DND-41 (cell line): ENCODE measurements at regions not wholly inside any gene's neighbourhood (a gene's known extent, or its start where the extent isn't known, plus 50 kb on each side); places are given as distances from the start of the nearest gene placed in this dataset.

Experiments
- ATAC-seq: fragments of 200-7000 bp; cut with Tn5 transposase; 3 replicates; pipeline ENCODE4 v1.9.1; 2021; ENCODE audit warnings: low read depth; ENCODE audit not compliant: insufficient read depth
- DNase-seq: peaks from one replicate; pipeline ENCODE4 v3.0.0-alpha.2; 2020
- H2AFZ ChIP-seq: 2 replicates; pipeline ENCODE4 v1.6.0; 2012; ENCODE audit warnings: low read depth, low read length
- H3K27ac ChIP-seq: 2 replicates; pipeline ENCODE4 v1.5.1; 2012; ENCODE audit warnings: low read length, inconsistent platforms
- H3K27me3 ChIP-seq: fragments of 200-600 bp; sonication (generic); 2 replicates; pipeline ENCODE4 v1.6.0; 2012; ENCODE audit warnings: low read length, mild to moderate bottlenecking, inconsistent platforms; ENCODE audit not compliant: insufficient read depth, poor library complexity
- H3K36me3 ChIP-seq: 2 replicates; pipeline ENCODE4 v1.5.1; 2012; ENCODE audit warnings: low read length, inconsistent platforms; ENCODE audit not compliant: insufficient read depth
- H3K4me1 ChIP-seq: 2 replicates; pipeline ENCODE4 v1.5.1; 2012; ENCODE audit warnings: mild to moderate bottlenecking, low read length; ENCODE audit not compliant: insufficient read depth
- H3K4me2 ChIP-seq: 2 replicates; pipeline ENCODE4 v1.6.0; 2012; ENCODE audit warnings: mild to moderate bottlenecking, moderate library complexity, low read length, inconsistent platforms; ENCODE audit not compliant: insufficient read depth
- H3K4me3 ChIP-seq, 2 experiments: fragments of 200-600 bp in 1 of 2; shearing (Covaris generic) in 1 of 2; 2 replicates each; pipeline ENCODE4 v1.5.1; 2012 to 2016; ENCODE audit warnings: inconsistent platforms in 2 of 2, low read length in 2 of 2, mild to moderate bottlenecking in 2 of 2, low read depth in 1 of 2, moderate library complexity in 1 of 2
- H3K79me2 ChIP-seq: 2 replicates; pipeline ENCODE4 v1.6.0; 2012; ENCODE audit warnings: low read length, inconsistent platforms; ENCODE audit not compliant: insufficient read depth
- H3K9ac ChIP-seq: 2 replicates; pipeline ENCODE4 v1.6.0; 2012; ENCODE audit warnings: low read depth, mild to moderate bottlenecking, inconsistent platforms, low read length, moderate library complexity
- H3K9me3 ChIP-seq: 2 replicates; pipeline ENCODE4 v1.5.1; 2012; ENCODE audit warnings: low read length, moderate library complexity, mild to moderate bottlenecking, inconsistent platforms; ENCODE audit not compliant: insufficient read depth, severe bottlenecking
- H4K20me1 ChIP-seq: 2 replicates; pipeline ENCODE4 v1.6.0; 2012; ENCODE audit warnings: low read length; ENCODE audit not compliant: insufficient read depth
- EZH2 ChIP-seq: IDR thresholded peaks from 3 replicates; pipeline ENCODE4 v1.6.1; 2012; ENCODE audit warnings: borderline replicate concordance, low read depth, mild to moderate bottlenecking, moderate library complexity, low read length, inconsistent platforms; ENCODE audit not compliant: severe bottlenecking
- TF ChIP-seq, protein P1 (sequence below): IDR thresholded peaks from 2 replicates; pipeline ENCODE4 v1.5.1; 2012; ENCODE audit warnings: borderline replicate concordance, low read length, moderate library complexity, mild to moderate bottlenecking; ENCODE audit not compliant: poor library complexity, severe bottlenecking; ENCODE audit errors: extremely low read depth

DNA sequence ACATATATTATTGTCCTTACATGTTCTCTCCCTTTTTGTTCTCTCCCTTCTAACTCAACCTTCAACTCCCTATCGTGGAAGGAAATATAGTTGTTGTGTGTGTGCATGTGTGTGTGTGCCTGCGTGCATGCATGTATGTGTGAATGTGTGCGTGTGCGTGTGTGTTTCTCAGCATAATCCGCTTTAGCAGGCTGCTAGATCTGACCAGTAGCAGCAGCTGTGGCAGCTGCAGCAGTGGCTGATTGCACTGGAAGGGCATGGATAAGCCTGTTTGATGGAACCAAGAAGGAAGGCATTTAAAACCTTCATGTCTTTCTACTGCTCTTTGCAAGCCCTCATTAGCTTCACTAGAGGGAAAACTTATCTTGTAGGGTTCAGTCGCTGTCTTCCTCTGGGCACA, 65.6 kb upstream of the IRF2BP2 start:
- no peaks in the 10 kb centered on the region for H3K9me3 ChIP-seq
- no peaks in the 10 kb centered on the region for H3K36me3 ChIP-seq
- H3K27me3 ChIP-seq, result no peaks in the 10 kb centered on the region
- H4K20me1 ChIP-seq, result no peaks in the 10 kb centered on the region
- DNase-seq (no peak), ATAC-seq (no peak)
- TF ChIP-seq EZH2, result no peak
- peak overlapping the region; percentile 65 for H3K4me2 ChIP-seq
- H2AFZ ChIP-seq, result peak overlapping the region; percentile 81
- no peak overlapping the region for H3K9ac ChIP-seq
- peaks cover 14% of the 10 kb centered on the region for H3K4me1 ChIP-seq
- H3K27ac ChIP-seq, result peak overlapping the region; percentile 65
- peak overlapping the region in 1 of 2 experiments; percentile 57; a peak in 2 of 4 replicates for H3K4me3 ChIP-seq
- no peaks in the 10 kb centered on the region for H3K79me2 ChIP-seq

- H4K20me1 ChIP-seq, result no peaks in the 10 kb centered on the region
- H2AFZ ChIP-seq, result no peak overlapping the region
Measured at GRCh38 chr1:234675006-234675405, 65.0 kb upstream of the IRF2BP2 start.

DNA sequence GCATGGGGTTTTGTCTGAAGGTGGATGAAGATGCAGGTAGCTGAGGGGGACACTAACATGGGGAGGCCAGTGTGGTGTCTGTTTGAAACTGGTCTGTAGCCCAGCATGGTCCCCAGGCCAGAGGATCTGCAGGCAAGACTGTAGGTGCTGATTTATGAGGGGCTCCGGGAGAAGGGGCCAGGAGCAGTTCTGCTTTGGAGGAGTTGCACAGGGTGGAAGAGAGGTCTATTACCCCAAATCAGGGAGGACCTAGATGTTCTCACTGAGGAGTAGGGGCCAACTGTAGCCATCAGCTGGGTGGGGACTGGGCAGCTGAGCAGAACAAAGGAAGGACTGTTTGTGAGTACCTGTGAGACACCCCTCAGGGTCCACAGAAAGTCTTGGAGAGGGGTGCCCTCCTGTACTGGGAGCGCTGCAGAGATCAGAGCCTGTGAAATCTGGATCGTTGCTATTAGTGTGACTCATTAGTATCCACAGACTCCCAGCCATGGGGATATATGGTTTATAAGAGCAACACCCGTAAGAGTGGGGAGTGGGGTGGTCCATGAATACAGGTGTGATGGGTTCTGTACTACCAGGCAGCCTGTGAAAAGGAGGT, 64.3 kb upstream of the IRF2BP2 start:
- Histone ChIP-seq H3K79me2 (no peaks in the 10 kb centered on the region), H4K20me1 (no peaks in the 10 kb centered on the region), H3K9me3 (no peaks in the 10 kb centered on the region), H3K36me3 (no peaks in the 10 kb centered on the region), H3K4me1 (peaks cover 14% of the 10 kb centered on the region), H3K27ac (no peak overlapping the region), H3K9ac (no peak overlapping the region), H3K4me3 (no peak overlapping the region), H2AFZ (no peak overlapping the region), H3K4me2 (no peak overlapping the region), H3K27me3 (no peaks in the 10 kb centered on the region)
- TF ChIP-seq, protein P1, sequence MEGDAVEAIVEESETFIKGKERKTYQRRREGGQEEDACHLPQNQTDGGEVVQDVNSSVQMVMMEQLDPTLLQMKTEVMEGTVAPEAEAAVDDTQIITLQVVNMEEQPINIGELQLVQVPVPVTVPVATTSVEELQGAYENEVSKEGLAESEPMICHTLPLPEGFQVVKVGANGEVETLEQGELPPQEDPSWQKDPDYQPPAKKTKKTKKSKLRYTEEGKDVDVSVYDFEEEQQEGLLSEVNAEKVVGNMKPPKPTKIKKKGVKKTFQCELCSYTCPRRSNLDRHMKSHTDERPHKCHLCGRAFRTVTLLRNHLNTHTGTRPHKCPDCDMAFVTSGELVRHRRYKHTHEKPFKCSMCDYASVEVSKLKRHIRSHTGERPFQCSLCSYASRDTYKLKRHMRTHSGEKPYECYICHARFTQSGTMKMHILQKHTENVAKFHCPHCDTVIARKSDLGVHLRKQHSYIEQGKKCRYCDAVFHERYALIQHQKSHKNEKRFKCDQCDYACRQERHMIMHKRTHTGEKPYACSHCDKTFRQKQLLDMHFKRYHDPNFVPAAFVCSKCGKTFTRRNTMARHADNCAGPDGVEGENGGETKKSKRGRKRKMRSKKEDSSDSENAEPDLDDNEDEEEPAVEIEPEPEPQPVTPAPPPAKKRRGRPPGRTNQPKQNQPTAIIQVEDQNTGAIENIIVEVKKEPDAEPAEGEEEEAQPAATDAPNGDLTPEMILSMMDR, result no peak
- no peak for TF ChIP-seq EZH2
- ATAC-seq, result no peak
- no peak for DNase-seq

More at GRCh38 chr1:234675006-234675405, 65.0 kb upstream of the IRF2BP2 start:
- DNase-seq, result no peak
- TF ChIP-seq EZH2, result no peak
- TF ChIP-seq, protein P1, result no peak
- Histone ChIP-seq H3K9me3 (no peaks in the 10 kb centered on the region), H3K27ac (no peak overlapping the region), H3K4me1 (peaks cover 14% of the 10 kb centered on the region), H3K36me3 (no peaks in the 10 kb centered on the region), H3K4me2 (no peak overlapping the region), H3K79me2 (no peaks in the 10 kb centered on the region), H3K9ac (no peak overlapping the region), H3K4me3 (no peak overlapping the region), H3K27me3 (no peaks in the 10 kb centered on the region)
- no peak for ATAC-seq

DNA sequence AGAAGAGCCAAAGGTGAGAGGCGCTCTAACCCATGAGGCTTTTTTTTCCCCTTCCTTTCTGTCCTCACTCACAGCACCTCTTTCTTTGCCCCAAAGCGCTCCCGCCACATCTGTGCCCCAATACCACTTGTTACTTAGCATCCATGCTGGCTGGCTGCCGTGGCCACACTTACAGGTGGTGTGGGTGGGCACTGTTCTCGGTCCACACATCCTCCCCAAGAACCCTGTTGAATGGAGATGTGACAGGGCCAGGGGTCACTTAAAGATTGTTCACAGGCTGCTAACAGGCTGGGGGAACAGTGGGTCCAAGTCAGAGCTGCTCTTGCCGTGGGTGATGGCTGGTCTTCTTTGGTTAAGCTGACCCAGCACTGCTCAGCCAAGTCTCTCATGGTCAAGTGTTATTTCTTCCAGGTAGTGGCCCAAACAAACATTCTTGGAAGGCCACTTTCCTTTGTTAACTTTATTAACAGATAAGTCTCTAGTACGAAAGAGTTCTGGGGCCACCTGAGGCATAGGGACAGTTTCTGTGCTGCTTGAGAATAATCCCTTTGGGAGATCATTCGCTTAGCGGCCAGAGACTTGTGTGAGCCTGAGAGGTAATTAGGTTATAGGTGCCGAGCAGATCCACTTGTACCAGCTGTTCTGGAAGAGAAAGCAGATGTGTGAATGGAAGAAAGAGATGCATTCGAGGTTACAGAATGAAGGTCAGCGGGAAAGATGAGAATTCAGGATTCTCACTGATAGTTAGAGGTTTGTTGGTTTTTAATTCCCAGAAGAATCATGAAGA, 62.6 kb upstream of the IRF2BP2 start:
- no peaks in the 10 kb centered on the region for H3K9me3 ChIP-seq
- ATAC-seq (no peak), DNase-seq (no peak)

More for the DNA sequence above, 62.6 kb upstream of the IRF2BP2 start:
- Histone ChIP-seq H3K4me2 (no peak overlapping the region), H3K79me2 (no peaks in the 10 kb centered on the region), H3K4me1 (peaks cover 14% of the 10 kb centered on the region), H3K27ac (no peak overlapping the region), H3K36me3 (no peaks in the 10 kb centered on the region), H2AFZ (no peak overlapping the region), H3K4me3 (no peak overlapping the region), H3K27me3 (no peaks in the 10 kb centered on the region), H4K20me1 (no peaks in the 10 kb centered on the region), H3K9ac (no peak overlapping the region)
- TF ChIP-seq, protein P1, result no peak
